HAP-1 (cell line): ENCODE measurements at regions not wholly inside any gene's neighbourhood (a gene's known extent, or its start where the extent isn't known, plus 50 kb on each side); places are given as distances from the start of the nearest gene placed in this dataset.

Source experiments
- DNase-seq, 2 experiments: peaks; one replicate each; pipeline ENCODE4 v3.0.0-alpha.2; 2016 to 2020; ENCODE audit warnings: low spot score in 2 of 2
- H3K27me3 ChIP-seq: fragments of 250-450 bp; sonication (Bioruptor Pico); 2 replicates; pipeline ENCODE4 v1.5.1; 2020; ENCODE audit warnings: low read depth, mild to moderate bottlenecking, moderate library complexity
- H3K36me3 ChIP-seq: fragments of 250-450 bp; sonication (Bioruptor Pico); replicated peaks from 2 replicates; pipeline ENCODE4 v1.5.1; 2020; ENCODE audit warnings: mild to moderate bottlenecking
- H3K4me1 ChIP-seq: fragments of 250-450 bp; sonication (Bioruptor Pico); 2 replicates; pipeline ENCODE4 v1.5.1; 2020; ENCODE audit warnings: mild to moderate bottlenecking
- H3K4me3 ChIP-seq: fragments of 250-450 bp; sonication (Bioruptor Pico); 2 replicates; pipeline ENCODE4 v1.5.1; 2020; ENCODE audit warnings: mild to moderate bottlenecking, moderate library complexity
- H3K9me3 ChIP-seq: fragments of 250-450 bp; sonication (Bioruptor Pico); 2 replicates; pipeline ENCODE4 v1.5.1; 2020; ENCODE audit warnings: mild to moderate bottlenecking, moderate library complexity
- in situ Hi-C: fragments of 300-500 bp; cut with MboI; formaldehyde crosslinking; loops from 3 replicates; pipeline ENCODE4 v1.14.3; 2020; ENCODE audit warnings: low sequenced_read_pairs, inconsistent platforms, mixed read lengths

- H3K9me3 ChIP-seq = no peaks in the 10 kb centered on the region
- H3K4me3 ChIP-seq = no peak overlapping the region
- H3K36me3 ChIP-seq = no peaks in the 10 kb centered on the region
- H3K27me3 ChIP-seq = no peaks in the 10 kb centered on the region
- no peaks in the 10 kb centered on the region for H3K4me1 ChIP-seq
- no peak for DNase-seq
- in situ Hi-C loops = no loop called here
Observed at GRCh38 chr10:105908701-105909100, 1255.8 kb downstream of the SORCS1 start.

GRCh38 chr10:105885495-105885894, 1244.4 kb downstream of the SORCS3 start:
- H3K4me3 ChIP-seq = no peak overlapping the region
- no peak for DNase-seq
- no peaks in the 10 kb centered on the region for H3K36me3 ChIP-seq
- H3K27me3 ChIP-seq = no peaks in the 10 kb centered on the region
- no peaks in the 10 kb centered on the region for H3K4me1 ChIP-seq
- in situ Hi-C loops = no loop called here
- H3K9me3 ChIP-seq = no peaks in the 10 kb centered on the region

- Histone ChIP-seq H3K27me3 (no peaks in the 10 kb centered on the region), H3K4me1 (no peaks in the 10 kb centered on the region), H3K9me3 (no peaks in the 10 kb centered on the region), H3K4me3 (no peak overlapping the region), H3K36me3 (no peaks in the 10 kb centered on the region)
- no peak for DNase-seq
- in situ Hi-C loops = no loop called here
Observed at GRCh38 chr10:105879401-105879800, 1238.3 kb downstream of the SORCS3 start.

GRCh38 chr10:105875050-105875449, 1234.0 kb downstream of the SORCS3 start:
- no peak for DNase-seq
- in situ Hi-C loops = no loop called here

GRCh38 chr10:105872665-105873064, 1231.6 kb downstream of the SORCS3 start:
- H3K4me3 ChIP-seq = no peak overlapping the region
- H3K4me1 ChIP-seq = no peaks in the 10 kb centered on the region
- in situ Hi-C loops = no loop called here
- no peaks in the 10 kb centered on the region for H3K27me3 ChIP-seq
- H3K36me3 ChIP-seq = no peaks in the 10 kb centered on the region
- no peak for DNase-seq
- no peaks in the 10 kb centered on the region for H3K9me3 ChIP-seq

More at GRCh38 chr10:105875050-105875449, 1234.0 kb downstream of the SORCS3 start:
- no peaks in the 10 kb centered on the region for H3K9me3 ChIP-seq
- no peak overlapping the region for H3K4me3 ChIP-seq
- H3K4me1 ChIP-seq = no peaks in the 10 kb centered on the region
- no peaks in the 10 kb centered on the region for H3K36me3 ChIP-seq
- no peaks in the 10 kb centered on the region for H3K27me3 ChIP-seq

GRCh38 chr10:105868935-105869334, 1227.8 kb downstream of the SORCS3 start:
- Histone ChIP-seq H3K4me3 (no peak overlapping the region), H3K27me3 (no peaks in the 10 kb centered on the region), H3K9me3 (no peaks in the 10 kb centered on the region), H3K4me1 (no peaks in the 10 kb centered on the region), H3K36me3 (no peaks in the 10 kb centered on the region)
- in situ Hi-C loops = no loop called here
- no peak for DNase-seq

- no peak for DNase-seq
- Histone ChIP-seq H3K4me3 (no peak overlapping the region), H3K9me3 (no peaks in the 10 kb centered on the region), H3K36me3 (no peaks in the 10 kb centered on the region), H3K27me3 (no peaks in the 10 kb centered on the region), H3K4me1 (no peaks in the 10 kb centered on the region)
- in situ Hi-C loops = no loop called here
Observed at GRCh38 chr10:105864854-105865253, 1223.8 kb downstream of the SORCS3 start.

GRCh38 chr10:105857268-105858264, 1216.5 kb downstream of the SORCS3 start:
- no peak for DNase-seq
- Histone ChIP-seq H3K36me3 (no peaks in the 10 kb centered on the region), H3K9me3 (no peaks in the 10 kb centered on the region), H3K4me3 (no peak overlapping the region), H3K4me1 (no peaks in the 10 kb centered on the region), H3K27me3 (no peaks in the 10 kb centered on the region)
- in situ Hi-C loops = no loop called here

GRCh38 chr10:105855791-105856190, 1214.7 kb downstream of the SORCS3 start:
- no peaks in the 10 kb centered on the region for H3K36me3 ChIP-seq
- in situ Hi-C loops = no loop called here
- H3K27me3 ChIP-seq = no peaks in the 10 kb centered on the region
- H3K4me3 ChIP-seq = no peak overlapping the region
- no peaks in the 10 kb centered on the region for H3K9me3 ChIP-seq
- no peak for DNase-seq
- no peaks in the 10 kb centered on the region for H3K4me1 ChIP-seq

GRCh38 chr10:105844676-105845570, 1203.8 kb downstream of the SORCS3 start:
- in situ Hi-C loops = no loop called here
- H3K36me3 ChIP-seq = no peaks in the 10 kb centered on the region
- H3K9me3 ChIP-seq = no peaks in the 10 kb centered on the region
- no peak for DNase-seq
- no peaks in the 10 kb centered on the region for H3K4me1 ChIP-seq
- no peak overlapping the region for H3K4me3 ChIP-seq
- no peaks in the 10 kb centered on the region for H3K27me3 ChIP-seq

- in situ Hi-C loops = no loop called here
- Histone ChIP-seq H3K27me3 (no peaks in the 10 kb centered on the region), H3K9me3 (no peaks in the 10 kb centered on the region), H3K4me3 (no peak overlapping the region), H3K4me1 (no peaks in the 10 kb centered on the region), H3K36me3 (no peaks in the 10 kb centered on the region)
- no peak for DNase-seq
Observed at GRCh38 chr10:105844241-105844640, 1203.2 kb downstream of the SORCS3 start.

- DNase-seq = no peak
- in situ Hi-C loops = no loop called here
- Histone ChIP-seq H3K9me3 (no peaks in the 10 kb centered on the region), H3K36me3 (no peaks in the 10 kb centered on the region), H3K4me3 (no peak overlapping the region), H3K4me1 (no peaks in the 10 kb centered on the region), H3K27me3 (no peaks in the 10 kb centered on the region)
Observed at GRCh38 chr10:105843786-105844185, 1202.7 kb downstream of the SORCS3 start.

GRCh38 chr10:105840288-105840770, 1199.2 kb downstream of the SORCS3 start:
- H3K4me3 ChIP-seq = no peak overlapping the region
- no peaks in the 10 kb centered on the region for H3K4me1 ChIP-seq
- H3K36me3 ChIP-seq = no peaks in the 10 kb centered on the region
- DNase-seq = no peak
- H3K9me3 ChIP-seq = no peaks in the 10 kb centered on the region
- no peaks in the 10 kb centered on the region for H3K27me3 ChIP-seq
- in situ Hi-C loops = no loop called here

GRCh38 chr10:105838392-105838791, 1197.3 kb downstream of the SORCS3 start:
- in situ Hi-C loops = no loop called here
- H3K9me3 ChIP-seq = no peaks in the 10 kb centered on the region
- H3K27me3 ChIP-seq = no peaks in the 10 kb centered on the region
- H3K4me1 ChIP-seq = no peaks in the 10 kb centered on the region
- H3K4me3 ChIP-seq = no peak overlapping the region
- DNase-seq = no peak
- H3K36me3 ChIP-seq = no peaks in the 10 kb centered on the region
